ENCODE measurements at regions not wholly inside any gene's neighbourhood (a gene's known extent, or its start where the extent isn't known, plus 50 kb on each side); places are given as distances from the start of the nearest gene placed in this dataset.

GRCh38 chr1:227445746-227446145, 117.6 kb upstream of the ZNF678 start:
- intact Hi-C loops (cut with micrococcal nuclease; ENCODE audit: unreplicated experiment) = no loop called here

More at GRCh38 chr1:227445746-227446145, 117.6 kb upstream of the ZNF678 start:
- Histone ChIP-seq H4K20me1 (ENCODE audit: control insufficient read depth, insufficient read depth) (no peaks in the 10 kb centered on the region), H3K4me3 (no peak overlapping the region), H3K36me3 (ENCODE audit: control insufficient read depth in 2 of 2, insufficient read depth in 2 of 2, low read length in 1 of 2) (no peaks in the 10 kb centered on the region), H3K4me1 (ENCODE audit: control insufficient read depth, insufficient read depth, low read length) (no peaks in the 10 kb centered on the region), H2AFZ (ENCODE audit: control insufficient read depth, low read depth, low read length) (no peak overlapping the region), H3K9me3 (replicated peaks; ENCODE audit: control insufficient read depth, insufficient read depth, low read length) (no peaks in the 10 kb centered on the region; the same call in 2 of the 3 replicates), H3K79me2 (ENCODE audit: control insufficient read depth, insufficient read depth, low read length) (no peaks in the 10 kb centered on the region), H3K27me3 (replicated peaks in 1 of 2; ENCODE audit: control insufficient read depth in 2 of 2, insufficient read depth in 2 of 2, low read length in 1 of 2) (no peaks in the 10 kb centered on the region), H3K9ac (ENCODE audit: control insufficient read depth, insufficient read depth, low read length) (no peak overlapping the region), H3K27ac (ENCODE audit: control insufficient read depth, insufficient read depth) (no peak overlapping the region), H3K4me2 (ENCODE audit: control insufficient read depth, insufficient read depth) (no peak overlapping the region)
- no peak for TF ChIP-seq TCF7 (IDR thresholded peaks at IDR 0.05; ENCODE audit: borderline replicate concordance)
- no peak for TF ChIP-seq TAF1 (IDR thresholded peaks at IDR 0.05; ENCODE audit: borderline replicate concordance, low read depth, low read length)
- TF ChIP-seq ZBTB4 (CRISPR knock-in tag; IDR thresholded peaks at IDR 0.05) = no peak
- TF ChIP-seq SMC3 (IDR thresholded peaks at IDR 0.05; ENCODE audit: borderline replicate concordance, low read length) = no peak
- no peak for TF ChIP-seq CREB1 (IDR thresholded peaks at IDR 0.05; ENCODE audit: low read depth)
- no peak for TF ChIP-seq NR2F1 (conservative IDR thresholded peaks at IDR 0.05)
- no peak for TF ChIP-seq SMARCA5 (IDR thresholded peaks at IDR 0.05)
- no peak for TF ChIP-seq CTCF (IDR thresholded peaks at IDR 0.05 in 2 of 3, conservative IDR thresholded peaks at IDR 0.05 in 1 of 3; ENCODE audit: control insufficient read depth in 2 of 3, extremely low read depth in 1 of 3, insufficient read depth in 1 of 3, low read depth in 3 of 3, low read length in 3 of 3)
- 48% methylated on average over 2 of the region's 2 CpGs for WGBS (ENCODE audit: insufficient coverage, insufficient replicate concordance, low lambda C conversion rate, missing lambda C conversion rate)
- ATAC-seq = no peak
- ChIA-PET SMC1A (ENCODE audit: uncharacterized antibody, unreplicated experiment) (no interaction called here), RAD21 (ENCODE audit: unreplicated experiment) (no interaction called here), POLR2A (interaction anchor here (0.6 kb wide), 1 partner anchor 928 kb away, joined by 3 read pairs; no protein-coding TSS in a partner anchor), CTCF (no interaction called here)
- in situ Hi-C loops (cut with MboI) = no loop called here
- BruUV-seq (replicated peaks) = no TSS peak
- DNase-seq (ENCODE audit: low read depth, low spot score) = no peak
- FAIRE-seq = no peak

All from GM12878 (cell line).